T-cell (primary cell): ENCODE measurements at regions not wholly inside any gene's neighbourhood (a gene's known extent, or its start where the extent isn't known, plus 50 kb on each side); places are given as distances from the start of the nearest gene placed in this dataset.

Source experiments
- ATAC-seq, 4 experiments: fragments of 200-7000 bp in 3 of 4; fragments of 150-1000 bp in 1 of 4; cut with Tn5 transposase; replicated peaks in 1 of 4; 1 replicate in 3 of 4; 2 replicates in 1 of 4; pipeline ENCODE4 v1.10.0; 2021; ENCODE audit warnings: moderate library complexity in 3 of 4, mild to moderate bottlenecking in 2 of 4, moderate number of reproducible peaks in 1 of 4
- CTCF ChIA-PET, 2 donors: fragments of 300-600 bp; sonication (Branson Sonifier 250); formaldehyde crosslinking; loops; one replicate each; lab custom pipeline; 2022; ENCODE audit warnings: antibody characterized with exemption in 2 of 2; lab: Charles Lee
- POLR2A ChIA-PET, 2 donors: fragments of 300-600 bp; sonication (Branson Sonifier 250); formaldehyde crosslinking; loops; one replicate each; lab custom pipeline; 2022; ENCODE audit warnings: antibody characterized with exemption in 2 of 2; lab: Charles Lee
- DNase-seq, 35 experiments: peaks; one replicate each; pipeline versions ENCODE4 v3.0.0 to v3.0.0-alpha.2; 2013 to 2023
- H3K27ac ChIP-seq: one replicate; pipeline ENCODE4 v1.5.1; 2013; ENCODE audit warnings: low read length
- H3K27me3 ChIP-seq, 2 experiments: replicated peaks in 1 of 2; 1 replicate in 1 of 2; 2 replicates in 1 of 2; pipeline versions ENCODE4 v1.6.1 to v1.7.0; 2013; ENCODE audit warnings: low read length in 1 of 2, mixed read lengths in 1 of 2; ENCODE audit not compliant: control insufficient read depth in 2 of 2, insufficient read depth in 2 of 2; ENCODE audit errors: extremely low read depth in 1 of 2
- H3K36me3 ChIP-seq, 2 donors: 1 replicate in 1 of 2; 2 replicates in 1 of 2; pipeline versions ENCODE4 v1.6.1 to v1.7.0; 2013; ENCODE audit warnings: low read length in 1 of 2; ENCODE audit not compliant: control insufficient read depth in 2 of 2, insufficient read depth in 1 of 2; ENCODE audit errors: extremely low read depth in 1 of 2
- H3K4me1 ChIP-seq, 2 experiments: 1 replicate in 1 of 2; 2 replicates in 1 of 2; pipeline versions ENCODE4 v1.6.1 to v1.7.0; 2013; ENCODE audit warnings: low read length in 2 of 2, mixed read lengths in 1 of 2; ENCODE audit not compliant: insufficient read depth in 2 of 2, control insufficient read depth in 1 of 2; ENCODE audit errors: extremely low read depth in 1 of 2
- H3K4me3 ChIP-seq, 2 donors: 1 replicate in 1 of 2; 2 replicates in 1 of 2; pipeline versions ENCODE4 v1.5.1 to v1.7.0; 2013; ENCODE audit warnings: mild to moderate bottlenecking in 2 of 2, low read length in 1 of 2, moderate library complexity in 1 of 2; ENCODE audit not compliant: control insufficient read depth in 1 of 2; ENCODE audit errors: extremely low read depth in 1 of 2
- H3K9me3 ChIP-seq: 2 replicates; pipeline ENCODE4 v1.7.0; 2013
- H3K27ac Mint-ChIP-seq, 2 donors: one replicate each; pipeline ENCODE4 v1.8.0; 2020 to 2021; ENCODE audit warnings: mild to moderate bottlenecking in 2 of 2, mixed read lengths in 2 of 2
- H3K27me3 Mint-ChIP-seq, 2 donors: one replicate each; pipeline ENCODE4 v1.8.0; 2021 to 2022; ENCODE audit warnings: mixed read lengths in 2 of 2
- H3K36me3 Mint-ChIP-seq: one replicate; pipeline ENCODE4 v1.8.0; 2021; ENCODE audit warnings: mixed read lengths
- H3K4me1 Mint-ChIP-seq, 3 donors: one replicate each; pipeline ENCODE4 v1.8.0; 2020 to 2022; ENCODE audit warnings: mixed read lengths in 3 of 3, mild to moderate bottlenecking in 1 of 3
- H3K4me3 Mint-ChIP-seq, 3 donors: one replicate each; pipeline ENCODE4 v1.8.0; 2020 to 2022; ENCODE audit warnings: mild to moderate bottlenecking in 3 of 3, mixed read lengths in 3 of 3, moderate library complexity in 3 of 3
- H3K9me3 Mint-ChIP-seq, 3 donors: one replicate each; pipeline ENCODE4 v1.8.0; 2020 to 2022; ENCODE audit warnings: mixed read lengths in 3 of 3
- WGBS: methylation state at CpG from one replicate; pipeline ENCODE4 v1.1.5; 2013; ENCODE audit warnings: missing lambda C conversion rate; ENCODE audit not compliant: insufficient coverage; 5-methylcytosine and 5-hydroxymethylcytosine counted together

- DNase-seq (no peak), ATAC-seq (peak in 1 of 4 experiments; percentile 19)
- Histone ChIP-seq H3K27ac (no peak overlapping the region), H3K4me1 (peaks cover 0 to 5% of the 10 kb centered on the region in 2 experiments), H3K9me3 (no peaks in the 10 kb centered on the region), H3K36me3 (no peaks in the 10 kb centered on the region), H3K4me3 (no peak overlapping the region), H3K27me3 (no peaks in the 10 kb centered on the region)
- H3K36me3 Mint-ChIP-seq: peaks cover 3% of the 10 kb centered on the region
- peaks cover 16 to 21% (median 20%) of the 10 kb centered on the region in 3 donors for H3K4me1 Mint-ChIP-seq
- H3K4me3 Mint-ChIP-seq: no peak overlapping the region
- CTCF ChIA-PET: no interaction called here
- POLR2A ChIA-PET: no interaction called here
- H3K27ac Mint-ChIP-seq: no peak overlapping the region
- H3K9me3 Mint-ChIP-seq: no peaks in the 10 kb centered on the region
- WGBS: 93% methylated on average over 7 of the region's 13 CpGs
- no peaks in the 10 kb centered on the region for H3K27me3 Mint-ChIP-seq
These were observed 100.3 kb downstream of the SLC25A47 start for GRCh38 chr14:100423317-100424010.

- Mint-ChIP-seq H3K9me3 (no peaks in the 10 kb centered on the region), H3K4me1 (peaks cover 15 to 23% (median 21%) of the 10 kb centered on the region in 3 donors), H3K4me3 (no peak overlapping the region), H3K36me3 (peaks cover 10% of the 10 kb centered on the region), H3K27ac (no peak overlapping the region), H3K27me3 (no peaks in the 10 kb centered on the region)
- Histone ChIP-seq H3K27me3 (no peaks in the 10 kb centered on the region), H3K36me3 (no peaks in the 10 kb centered on the region), H3K27ac (no peak overlapping the region), H3K4me1 (peaks cover 0 to 5% of the 10 kb centered on the region in 2 experiments), H3K9me3 (no peaks in the 10 kb centered on the region), H3K4me3 (no peak overlapping the region)
- DNase-seq (no peak), ATAC-seq (no peak)
- ChIA-PET CTCF (no interaction called here), POLR2A (no interaction called here)
- WGBS: 76% methylated on average over 4 of the region's 6 CpGs
These were observed 101.6 kb downstream of the SLC25A47 start for GRCh38 chr14:100424504-100425428.

GRCh38 chr14:100425429-100425827 is 102.3 kb downstream of the SLC25A47 start:
- H3K36me3 ChIP-seq: no peaks in the 10 kb centered on the region
- ChIA-PET POLR2A (no interaction called here), CTCF (no interaction called here)
- Mint-ChIP-seq H3K4me3 (no peak overlapping the region), H3K27ac (no peak overlapping the region), H3K36me3 (peaks cover 12% of the 10 kb centered on the region), H3K9me3 (no peaks in the 10 kb centered on the region), H3K27me3 (no peaks in the 10 kb centered on the region), H3K4me1 (peaks cover 12 to 21% (median 20%) of the 10 kb centered on the region in 3 donors)
- H3K9me3 ChIP-seq: no peaks in the 10 kb centered on the region
- H3K27me3 ChIP-seq: no peaks in the 10 kb centered on the region
- H3K4me1 ChIP-seq: peaks cover 0 to 5% of the 10 kb centered on the region in 2 experiments
- 96% methylated on average over 4 of the region's 7 CpGs for WGBS
- ATAC-seq (no peak), DNase-seq (no peak)
- no peak overlapping the region for H3K27ac ChIP-seq
- H3K4me3 ChIP-seq: no peak overlapping the region

DNA sequence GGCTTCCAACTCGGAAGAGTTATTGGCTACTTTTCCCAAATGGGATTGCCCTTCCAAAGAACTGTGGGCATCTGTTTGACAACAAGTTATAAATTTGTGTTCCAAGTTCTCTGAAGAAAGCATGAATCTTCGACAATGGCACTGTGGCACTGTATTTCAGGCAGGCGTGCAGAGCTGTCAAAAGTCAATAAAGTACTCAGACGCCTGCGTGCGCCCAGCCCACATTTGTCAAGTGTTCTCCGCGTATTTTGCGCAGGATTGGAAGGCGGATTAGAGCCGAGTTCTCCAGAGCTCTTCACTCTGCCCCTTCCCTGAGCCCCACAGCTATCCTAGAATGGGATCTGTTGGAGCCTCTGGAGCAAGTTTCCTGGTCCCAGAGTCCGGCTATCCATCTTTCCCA is 103.2 kb downstream of the SLC25A47 start:
- WGBS: 90% methylated on average over 12 of the region's 12 CpGs
- DNase-seq: no peak
- Histone ChIP-seq H3K27ac (no peak overlapping the region), H3K4me3 (no peak overlapping the region), H3K4me1 (peaks cover 0 to 5% of the 10 kb centered on the region in 2 experiments), H3K9me3 (no peaks in the 10 kb centered on the region), H3K27me3 (no peaks in the 10 kb centered on the region), H3K36me3 (no peaks in the 10 kb centered on the region)
- H3K27me3 Mint-ChIP-seq: no peaks in the 10 kb centered on the region
- no peak overlapping the region for H3K27ac Mint-ChIP-seq
- H3K36me3 Mint-ChIP-seq: peaks cover 12% of the 10 kb centered on the region
- no peak for ATAC-seq
- no peaks in the 10 kb centered on the region for H3K9me3 Mint-ChIP-seq
- peaks cover 8 to 14% (median 13%) of the 10 kb centered on the region in 3 donors for H3K4me1 Mint-ChIP-seq
- POLR2A ChIA-PET: no interaction called here
- CTCF ChIA-PET: no interaction called here
- H3K4me3 Mint-ChIP-seq: no peak overlapping the region

GRCh38 chr14:100427166-100427565 is 104.0 kb downstream of the SLC25A47 start:
- DNase-seq (no peak), ATAC-seq (no peak)
- H3K4me3 ChIP-seq: no peak overlapping the region
- 85% methylated on average over 4 of the region's 6 CpGs for WGBS
- peaks cover 0 to 5% of the 10 kb centered on the region in 2 experiments for H3K4me1 ChIP-seq
- no peaks in the 10 kb centered on the region for H3K27me3 ChIP-seq
- Mint-ChIP-seq H3K4me3 (no peak overlapping the region), H3K9me3 (no peaks in the 10 kb centered on the region), H3K36me3 (peaks cover 12% of the 10 kb centered on the region), H3K27ac (no peak overlapping the region), H3K4me1 (peaks cover 8 to 14% (median 13%) of the 10 kb centered on the region in 3 donors), H3K27me3 (no peaks in the 10 kb centered on the region)
- no peaks in the 10 kb centered on the region for H3K36me3 ChIP-seq
- H3K27ac ChIP-seq: no peak overlapping the region
- no peaks in the 10 kb centered on the region for H3K9me3 ChIP-seq
- POLR2A ChIA-PET: no interaction called here
- CTCF ChIA-PET: no interaction called here

- Mint-ChIP-seq H3K4me3 (no peak overlapping the region), H3K36me3 (peaks cover 15% of the 10 kb centered on the region), H3K9me3 (no peaks in the 10 kb centered on the region), H3K27me3 (no peaks in the 10 kb centered on the region), H3K4me1 (peaks cover 10 to 13% (median 10%) of the 10 kb centered on the region in 3 donors), H3K27ac (no peak overlapping the region)
- 57% methylated on average over 8 of the region's 9 CpGs for WGBS
- Histone ChIP-seq H3K27ac (no peak overlapping the region), H3K36me3 (no peaks in the 10 kb centered on the region), H3K4me1 (peaks cover 0 to 5% of the 10 kb centered on the region in 2 experiments), H3K9me3 (no peaks in the 10 kb centered on the region), H3K4me3 (no peak overlapping the region), H3K27me3 (no peaks in the 10 kb centered on the region)
- ATAC-seq: no peak
- no peak for DNase-seq
- CTCF ChIA-PET: no interaction called here
- POLR2A ChIA-PET: no interaction called here
These were observed 105.6 kb downstream of the SLC25A47 start for GRCh38 chr14:100428727-100429126.
